Psoas muscle (tissue), 7 donors: ENCODE measurements at regions not wholly inside any gene's neighbourhood (a gene's known extent, or its start where the extent isn't known, plus 50 kb on each side); places are given as distances from the start of the nearest gene placed in this dataset.
"Not testable (repeated sequence)": the region's sequence is repeated elsewhere in the genome, so short reads cannot be mapped to it uniquely, and the experiment has no call there.

Experiments
- ATAC-seq, 4 donors: fragments of 200-7000 bp; cut with Tn5 transposase; one replicate each; pipeline ENCODE4 v1.9.1; 2020; ENCODE audit warnings: moderate library complexity in 3 of 4, mild to moderate bottlenecking in 2 of 4
- DNase-seq, 2 donors: peaks; one replicate each; pipeline ENCODE4 v3.0.0-alpha.2; 2020
- H3K27ac ChIP-seq: fragments of 200-600 bp; one replicate; pipeline ENCODE4 v1.8.0; 2022
- H3K27me3 ChIP-seq, 3 donors: fragments of 200-600 bp in 1 of 3; one replicate each; pipeline versions ENCODE4 v1.6.1 to v1.8.0; 2013 to 2022; ENCODE audit warnings: low read length in 2 of 3, mild to moderate bottlenecking in 2 of 3, moderate library complexity in 1 of 3; ENCODE audit not compliant: insufficient read depth in 3 of 3
- H3K36me3 ChIP-seq, 2 donors: fragments of 200-600 bp in 1 of 2; one replicate each; pipeline versions ENCODE4 v1.6.1 to v1.8.0; 2013 to 2022; ENCODE audit warnings: low read depth in 1 of 2, mild to moderate bottlenecking in 1 of 2, moderate library complexity in 1 of 2; ENCODE audit not compliant: insufficient read depth in 1 of 2
- H3K4me1 ChIP-seq: fragments of 200-600 bp; one replicate; pipeline ENCODE4 v1.8.0; 2022
- H3K4me3 ChIP-seq: fragments of 200-600 bp; one replicate; pipeline ENCODE4 v1.8.0; 2022; ENCODE audit warnings: mild to moderate bottlenecking
- H3K9me3 ChIP-seq: fragments of 200-600 bp; one replicate; pipeline ENCODE4 v1.8.0; 2022
- WGBS, 3 donors: extraction: QIAGEN DNeasy Blood & Tissue Kit; methylation state at CpG; one replicate each; pipeline versions ENCODE4 v1.1.6 to v1.1.7; 2013; 5-methylcytosine and 5-hydroxymethylcytosine counted together
- intact Hi-C, 2 donors: fragments of 100-400 bp; cut with DNase I; formaldehyde crosslinking; loops; one replicate each; pipeline versions ENCODE4 v1.11.0 to v1.14.2; 2022
- TF ChIP-seq, protein P1 (sequence below): fragments of 200-600 bp; IDR thresholded peaks from one replicate; pipeline ENCODE4 v1.8.0; 2022; ENCODE audit warnings: antibody characterized with exemption
- donor health status: healthy with polysubstance abuse.
- donor health status: DM: no; HTN: no; CAD: no; lungs with moderate emphysema.
- donor health status: Bipolar disorder and iron deficiency.
- donor health status: healthy.
- donor health status: DM: yes; HTN: yes; CAD: no.
- donor health status: DM: no; HTN: no; CAD: no.
- donor health status: DM: yes; HTN: yes; CAD: no.

DNA sequence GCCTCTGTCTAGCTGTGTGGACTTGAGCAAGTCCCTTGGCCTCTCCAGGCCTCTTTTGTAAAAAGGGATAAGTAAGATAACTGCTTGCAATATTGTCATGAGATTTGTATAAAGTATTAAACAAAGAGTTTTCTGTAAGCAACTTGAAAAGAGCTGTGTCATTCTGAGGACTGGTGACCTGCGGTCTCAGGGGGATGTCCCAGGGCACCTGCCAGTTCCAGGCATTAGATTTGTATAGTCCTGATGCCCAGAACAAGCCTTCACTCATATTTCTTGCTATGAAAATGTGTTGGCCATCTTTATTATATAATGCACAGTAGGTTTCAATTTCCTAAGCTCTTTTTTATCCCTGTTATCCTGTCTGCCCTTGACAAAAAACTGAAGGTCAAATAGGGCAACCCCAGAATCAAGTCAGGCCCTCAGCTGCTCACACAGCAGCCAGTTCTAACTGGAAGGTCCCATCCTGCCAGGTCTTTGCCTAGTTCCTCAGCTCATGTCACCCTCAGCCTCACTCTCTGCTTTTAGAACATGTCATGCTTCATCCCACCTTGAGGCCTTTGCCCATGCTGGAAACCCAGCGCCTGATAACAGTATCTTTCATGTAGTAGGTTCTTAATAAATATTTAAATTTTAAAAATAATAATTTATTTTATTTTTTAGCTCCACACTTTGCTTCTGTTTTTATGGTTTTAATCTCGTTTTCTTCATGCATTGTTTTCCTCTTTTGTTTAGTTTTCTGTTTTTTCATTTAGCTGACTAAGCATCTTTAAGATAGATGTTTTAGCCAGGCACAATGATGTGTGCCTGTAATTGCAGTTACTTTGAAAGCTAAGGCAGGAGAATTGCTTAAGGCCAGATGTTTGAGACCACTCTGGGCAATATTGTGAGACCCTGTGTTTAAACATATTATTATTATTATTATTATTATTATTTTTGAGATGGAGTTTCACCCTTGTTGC lies 87.5 kb upstream of the ZNF92 start:
- H3K36me3 ChIP-seq, result no peaks in the 10 kb centered on the region
- intact Hi-C loops, result no loop called here
- no peak overlapping the region for H3K4me3 ChIP-seq
- peaks cover 0 to 4% (median 0%) of the 10 kb centered on the region in 3 donors for H3K27me3 ChIP-seq
- no peak for ATAC-seq
- TF ChIP-seq, protein P1, sequence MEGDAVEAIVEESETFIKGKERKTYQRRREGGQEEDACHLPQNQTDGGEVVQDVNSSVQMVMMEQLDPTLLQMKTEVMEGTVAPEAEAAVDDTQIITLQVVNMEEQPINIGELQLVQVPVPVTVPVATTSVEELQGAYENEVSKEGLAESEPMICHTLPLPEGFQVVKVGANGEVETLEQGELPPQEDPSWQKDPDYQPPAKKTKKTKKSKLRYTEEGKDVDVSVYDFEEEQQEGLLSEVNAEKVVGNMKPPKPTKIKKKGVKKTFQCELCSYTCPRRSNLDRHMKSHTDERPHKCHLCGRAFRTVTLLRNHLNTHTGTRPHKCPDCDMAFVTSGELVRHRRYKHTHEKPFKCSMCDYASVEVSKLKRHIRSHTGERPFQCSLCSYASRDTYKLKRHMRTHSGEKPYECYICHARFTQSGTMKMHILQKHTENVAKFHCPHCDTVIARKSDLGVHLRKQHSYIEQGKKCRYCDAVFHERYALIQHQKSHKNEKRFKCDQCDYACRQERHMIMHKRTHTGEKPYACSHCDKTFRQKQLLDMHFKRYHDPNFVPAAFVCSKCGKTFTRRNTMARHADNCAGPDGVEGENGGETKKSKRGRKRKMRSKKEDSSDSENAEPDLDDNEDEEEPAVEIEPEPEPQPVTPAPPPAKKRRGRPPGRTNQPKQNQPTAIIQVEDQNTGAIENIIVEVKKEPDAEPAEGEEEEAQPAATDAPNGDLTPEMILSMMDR, result no peak
- no peaks in the 10 kb centered on the region for H3K4me1 ChIP-seq
- H3K27ac ChIP-seq, result no peak overlapping the region
- no peak for DNase-seq
- 78 to 86% (median 78%) methylated on average over 3 of the region's 3 CpGs for WGBS, 3 donors
- no peaks in the 10 kb centered on the region for H3K9me3 ChIP-seq

DNA sequence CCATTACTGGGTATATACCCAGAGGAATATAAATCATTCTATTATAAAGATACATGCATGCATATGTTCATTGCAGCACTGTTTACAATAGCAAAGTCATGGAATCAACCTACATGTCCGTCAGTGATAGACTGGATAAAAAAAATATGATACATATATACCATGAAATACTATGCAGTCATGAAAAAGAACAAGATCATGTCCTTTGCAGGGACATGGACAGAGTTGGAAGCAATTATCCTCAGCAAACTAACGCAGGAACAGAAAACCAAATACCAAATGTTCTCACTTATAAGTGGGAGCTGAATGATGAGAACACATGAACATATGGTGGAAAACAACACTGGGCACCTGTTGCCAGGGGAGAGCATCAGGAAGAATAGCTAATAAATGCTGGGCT lies 88.4 kb upstream of the ZNF92 start:
- H3K4me3 ChIP-seq, DNase-seq, H3K36me3 ChIP-seq, H3K9me3 ChIP-seq, ATAC-seq, intact Hi-C loops, H3K27me3 ChIP-seq, H3K4me1 ChIP-seq, H3K27ac ChIP-seq: not testable (repeated sequence)
- WGBS, 3 donors, result 95 to 99% (median 95%) methylated on average over 2 of the region's 2 CpGs

DNA sequence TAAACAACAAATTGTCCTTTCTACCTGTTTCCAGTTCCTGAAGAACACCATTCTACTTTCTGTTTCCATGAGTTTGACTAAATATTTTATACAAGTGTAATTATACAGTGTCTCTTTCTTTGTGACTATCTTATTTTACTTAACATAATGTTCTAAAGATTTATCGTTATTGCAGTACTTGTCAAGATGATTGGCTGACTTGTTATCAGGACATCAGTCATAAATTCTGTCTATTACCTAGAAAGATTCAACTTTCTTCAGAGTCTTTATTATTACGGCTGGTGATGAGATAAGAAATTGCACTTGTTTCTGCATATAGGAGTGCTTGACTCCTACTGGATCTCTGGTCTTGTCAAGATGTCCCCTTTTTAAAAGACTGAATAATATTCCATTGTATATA lies 93.9 kb upstream of the ZNF92 start:
- Histone ChIP-seq H3K27ac (no peak overlapping the region), H3K4me1 (no peaks in the 10 kb centered on the region), H3K4me3 (no peak overlapping the region), H3K9me3 (peaks cover under 1% of the 10 kb centered on the region), H3K27me3 (peaks cover 0 to 10% (median 2%) of the 10 kb centered on the region in 3 donors), H3K36me3 (no peaks in the 10 kb centered on the region)
- TF ChIP-seq, protein P1, result no peak
- WGBS, 3 donors, result 88 to 96% (median 91%) methylated on average over 2 of the region's 2 CpGs
- DNase-seq, result no peak
- no peak for ATAC-seq
- intact Hi-C loops, result no loop called here

DNA sequence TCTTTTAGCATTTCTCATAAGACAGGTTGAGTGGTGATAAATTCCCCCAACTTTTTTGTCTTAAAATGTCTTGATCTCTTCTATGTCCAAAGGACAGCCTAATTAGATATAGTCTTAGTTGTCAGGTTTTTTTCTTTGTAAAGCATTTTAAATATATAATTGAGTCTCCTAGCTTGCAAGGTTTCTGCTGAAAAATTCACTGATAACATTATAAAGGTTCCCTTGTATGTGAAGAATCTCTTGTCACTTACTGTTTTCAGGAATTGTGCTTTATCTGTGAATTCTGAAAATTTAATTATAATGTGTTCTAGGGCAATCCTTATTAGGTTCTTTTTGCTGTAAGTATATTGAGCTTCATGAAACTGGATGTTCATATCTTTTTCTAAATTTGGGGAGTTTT lies 96.8 kb upstream of the ZNF92 start:
- intact Hi-C loops, result no loop called here
- Histone ChIP-seq H3K27me3 (peaks cover 0 to 19% (median 2%) of the 10 kb centered on the region in 3 donors), H3K4me3 (no peak overlapping the region), H3K4me1 (no peaks in the 10 kb centered on the region), H3K36me3 (no peaks in the 10 kb centered on the region), H3K9me3 (peaks cover 5% of the 10 kb centered on the region), H3K27ac (no peak overlapping the region)
- TF ChIP-seq, protein P1, result no peak
- ATAC-seq (no peak), DNase-seq (no peak)

DNA sequence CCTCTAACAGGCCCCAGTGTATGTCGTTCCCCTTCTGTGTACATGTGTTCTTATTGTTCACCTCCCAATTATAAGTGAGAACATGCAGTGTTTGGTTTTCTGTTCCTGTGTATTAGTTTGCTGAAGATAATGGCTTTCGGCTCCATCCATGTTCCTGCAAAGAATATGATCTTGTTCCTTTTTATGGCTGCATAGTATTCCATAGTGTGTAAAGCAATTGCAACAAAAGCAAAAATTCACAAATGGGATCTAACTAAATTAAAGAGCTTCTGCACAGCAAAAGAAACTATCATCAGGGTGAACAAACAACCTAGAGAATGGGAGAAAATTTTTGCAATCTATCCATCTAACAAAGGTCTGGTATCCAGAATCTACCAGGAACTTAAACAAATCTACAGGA lies 102.2 kb upstream of the ZNF92 start:
- peaks cover 0 to 34% (median 7%) of the 10 kb centered on the region in 3 donors for H3K27me3 ChIP-seq
- not testable (repeated sequence) for DNase-seq, H3K9me3 ChIP-seq, H3K4me3 ChIP-seq, ATAC-seq, H3K36me3 ChIP-seq, H3K4me1 ChIP-seq, H3K27ac ChIP-seq
- intact Hi-C loops, result loop anchor here in 1 of 2 donors (2.0 kb wide), 1 partner anchor 19 kb away; no protein-coding TSS in a partner anchor
- WGBS, 3 donors, result 94 to 96% (median 95%) methylated on average over 2 of the region's 2 CpGs
